Right lobe of liver (tissue), 6 donors: ENCODE measurements at regions not wholly inside any gene's neighbourhood (a gene's known extent, or its start where the extent isn't known, plus 50 kb on each side); places are given as distances from the start of the nearest gene placed in this dataset.

ENCODE experiments used
- ATAC-seq, 4 donors: fragments of 200-7000 bp; cut with Tn5 transposase; one replicate each; pipeline ENCODE4 v1.9.1; 2020; ENCODE audit warnings: mild to moderate bottlenecking in 4 of 4, moderate library complexity in 4 of 4
- DNase-seq, 3 donors: peaks; one replicate each; pipeline ENCODE4 v3.0.0-alpha.2; 2020
- H3K27ac ChIP-seq, 3 donors: fragments of 200-600 bp; one replicate each; pipeline ENCODE4 v1.8.0; 2022
- H3K27me3 ChIP-seq, 2 donors: fragments of 200-600 bp; one replicate each; pipeline ENCODE4 v1.8.0; 2022
- H3K36me3 ChIP-seq, 4 donors: fragments of 200-600 bp; sonication (generic) in 1 of 4; one replicate each; pipeline versions ENCODE4 v1.5.1 to v1.8.0; 2017 to 2022; ENCODE audit warnings: control low read depth in 1 of 4
- H3K4me1 ChIP-seq, 4 donors: fragments of 200-600 bp; sonication (generic) in 1 of 4; one replicate each; pipeline versions ENCODE4 v1.5.1 to v1.8.0; 2017 to 2022; ENCODE audit warnings: control low read depth in 1 of 4
- H3K4me3 ChIP-seq, 3 donors: fragments of 200-600 bp; one replicate each; pipeline ENCODE4 v1.8.0; 2022
- H3K9me3 ChIP-seq, 4 donors: fragments of 200-600 bp; sonication (generic) in 1 of 4; one replicate each; pipeline versions ENCODE4 v1.5.1 to v1.8.0; 2017 to 2022; ENCODE audit warnings: control low read depth in 1 of 4
- POLR2A ChIP-seq: fragments of 450-650 bp; IDR thresholded peaks from one replicate; pipeline ENCODE4 v1.6.1; 2017; ENCODE audit warnings: antibody characterized with exemption, mild to moderate bottlenecking
- WGBS: methylation state at CpG from one replicate; pipeline ENCODE4 v1.1.6; 2018; ENCODE audit warnings: low coverage, low lambda C conversion rate; ENCODE audit not compliant: insufficient coverage; ENCODE audit errors: missing lambda C conversion rate; 5-methylcytosine and 5-hydroxymethylcytosine counted together
- intact Hi-C, 2 donors: fragments of 100-400 bp; cut with DNase I; formaldehyde crosslinking; loops; one replicate each; pipeline versions ENCODE4 v1.11.2 to v1.14.1; 2022
- TF ChIP-seq, protein P1 (sequence below), 4 donors: fragments of 200-600 bp in 3 of 4; fragments of 450-650 bp in 1 of 4; IDR thresholded peaks; one replicate each; pipeline versions ENCODE4 v1.5.1 to v1.8.0; 2016 to 2022; ENCODE audit warnings: antibody characterized with exemption in 4 of 4, mild to moderate bottlenecking in 2 of 4
- donor health status: DM: no; HTN: yes; CAD: no.
- donor health status: DM: no; HTN: no; CAD: no.
- donor health status: DM: no; HTN: no; CAD: no.
- donor health status: DM: no; HTN: yes; CAD: no.
- donor health status: DM: no; HTN: yes; CAD: no.

- 46% methylated on average over 6 of the region's 6 CpGs for WGBS
- Histone ChIP-seq H3K27ac (no peak overlapping the region), H3K27me3 (no peaks in the 10 kb centered on the region), H3K9me3 (no peaks in the 10 kb centered on the region), H3K4me3 (no peak overlapping the region), H3K36me3 (no peaks in the 10 kb centered on the region), H3K4me1 (no peaks in the 10 kb centered on the region)
- no peak for TF ChIP-seq POLR2A
- TF ChIP-seq, protein P1, sequence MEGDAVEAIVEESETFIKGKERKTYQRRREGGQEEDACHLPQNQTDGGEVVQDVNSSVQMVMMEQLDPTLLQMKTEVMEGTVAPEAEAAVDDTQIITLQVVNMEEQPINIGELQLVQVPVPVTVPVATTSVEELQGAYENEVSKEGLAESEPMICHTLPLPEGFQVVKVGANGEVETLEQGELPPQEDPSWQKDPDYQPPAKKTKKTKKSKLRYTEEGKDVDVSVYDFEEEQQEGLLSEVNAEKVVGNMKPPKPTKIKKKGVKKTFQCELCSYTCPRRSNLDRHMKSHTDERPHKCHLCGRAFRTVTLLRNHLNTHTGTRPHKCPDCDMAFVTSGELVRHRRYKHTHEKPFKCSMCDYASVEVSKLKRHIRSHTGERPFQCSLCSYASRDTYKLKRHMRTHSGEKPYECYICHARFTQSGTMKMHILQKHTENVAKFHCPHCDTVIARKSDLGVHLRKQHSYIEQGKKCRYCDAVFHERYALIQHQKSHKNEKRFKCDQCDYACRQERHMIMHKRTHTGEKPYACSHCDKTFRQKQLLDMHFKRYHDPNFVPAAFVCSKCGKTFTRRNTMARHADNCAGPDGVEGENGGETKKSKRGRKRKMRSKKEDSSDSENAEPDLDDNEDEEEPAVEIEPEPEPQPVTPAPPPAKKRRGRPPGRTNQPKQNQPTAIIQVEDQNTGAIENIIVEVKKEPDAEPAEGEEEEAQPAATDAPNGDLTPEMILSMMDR (IDR thresholded peaks at IDR 0.05): no peak
- ATAC-seq (no peak), DNase-seq (no peak)
- intact Hi-C loops: no loop called here
Observed at GRCh38 chr7:49229246-49229645, 304.9 kb downstream of the CDC14C start.

GRCh38 chr7:49243521-49243920, 319.2 kb downstream of the CDC14C start:
- no peak for TF ChIP-seq POLR2A
- TF ChIP-seq, protein P1 (IDR thresholded peaks at IDR 0.05): no peak
- 27% methylated on average over 2 of the region's 2 CpGs for WGBS
- DNase-seq (no peak), ATAC-seq (no peak)
- H3K4me3 ChIP-seq: no peak overlapping the region
- H3K36me3 ChIP-seq: no peaks in the 10 kb centered on the region
- intact Hi-C loops: no loop called here
- no peaks in the 10 kb centered on the region for H3K4me1 ChIP-seq
- H3K27ac ChIP-seq: no peak overlapping the region
- no peaks in the 10 kb centered on the region for H3K9me3 ChIP-seq
- no peaks in the 10 kb centered on the region for H3K27me3 ChIP-seq

DNA sequence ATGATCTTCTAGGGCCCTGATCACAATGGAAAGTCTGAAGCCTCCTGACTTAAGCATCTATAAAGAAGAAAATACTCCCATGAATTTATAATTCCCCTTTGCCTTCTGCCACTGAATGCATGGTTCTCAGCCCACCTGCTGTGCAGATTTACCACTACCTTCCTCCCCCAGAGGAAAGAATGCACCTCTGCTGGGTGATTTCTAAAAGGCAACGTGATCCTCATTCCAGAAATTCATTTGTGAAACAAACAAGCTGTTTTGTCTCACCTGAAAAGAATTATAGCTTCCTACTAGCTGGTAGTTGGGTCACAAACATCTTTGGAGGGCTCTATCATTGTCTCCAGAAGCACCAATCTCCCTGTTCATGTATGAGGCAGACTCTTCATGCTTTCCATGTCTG, 320.2 kb downstream of the CDC14C start:
- intact Hi-C loops: no loop called here
- Histone ChIP-seq H3K4me1 (no peaks in the 10 kb centered on the region), H3K27ac (no peak overlapping the region), H3K9me3 (no peaks in the 10 kb centered on the region), H3K27me3 (no peaks in the 10 kb centered on the region), H3K4me3 (no peak overlapping the region), H3K36me3 (no peaks in the 10 kb centered on the region)
- ATAC-seq: no peak
- DNase-seq: no peak
- WGBS: 0% methylated on average over 1 of the region's 1 CpG
- TF ChIP-seq, protein P1 (IDR thresholded peaks at IDR 0.05): no peak
- no peak for TF ChIP-seq POLR2A

DNA sequence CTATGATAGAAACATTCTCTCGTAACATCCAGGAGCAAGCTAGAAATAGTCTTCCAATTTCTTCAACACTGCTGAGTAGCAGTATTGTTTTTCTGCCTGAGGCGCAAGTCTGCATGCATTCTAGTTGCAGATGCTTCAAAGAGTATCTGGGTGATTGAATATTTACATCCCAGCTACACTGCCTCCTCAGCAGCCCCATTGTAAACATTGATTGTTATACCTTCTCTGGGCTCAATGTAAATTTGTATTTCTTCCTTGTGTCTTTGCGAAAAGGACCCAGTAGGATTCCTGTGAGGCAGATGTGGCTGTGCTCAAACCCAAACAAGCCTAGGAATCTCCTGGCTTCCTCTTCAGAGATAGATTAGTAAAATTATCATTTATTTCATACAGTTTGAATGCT, 320.7 kb downstream of the CDC14C start:
- H3K9me3 ChIP-seq: no peaks in the 10 kb centered on the region
- DNase-seq (no peak), ATAC-seq (no peak)
- H3K4me3 ChIP-seq: no peak overlapping the region
- no peak overlapping the region for H3K27ac ChIP-seq
- no peaks in the 10 kb centered on the region for H3K4me1 ChIP-seq
- no peaks in the 10 kb centered on the region for H3K36me3 ChIP-seq
- no peak for TF ChIP-seq POLR2A
- TF ChIP-seq, protein P1 (IDR thresholded peaks at IDR 0.05): no peak
- no peaks in the 10 kb centered on the region for H3K27me3 ChIP-seq
- WGBS: 31% methylated on average over 3 of the region's 3 CpGs
- intact Hi-C loops: no loop called here

GRCh38 chr7:49247759-49248158, 323.4 kb downstream of the CDC14C start:
- no peaks in the 10 kb centered on the region for H3K27me3 ChIP-seq
- no peak overlapping the region for H3K27ac ChIP-seq
- TF ChIP-seq POLR2A: no peak
- H3K9me3 ChIP-seq: no peaks in the 10 kb centered on the region
- H3K4me3 ChIP-seq: no peak overlapping the region
- ATAC-seq (no peak), DNase-seq (no peak)
- intact Hi-C loops: no loop called here
- no peaks in the 10 kb centered on the region for H3K36me3 ChIP-seq
- H3K4me1 ChIP-seq: no peaks in the 10 kb centered on the region
- WGBS: 42% methylated on average over 3 of the region's 3 CpGs
